Mammary epithelial cell (primary cell): ENCODE measurements at regions not wholly inside any gene's neighbourhood (a gene's known extent, or its start where the extent isn't known, plus 50 kb on each side); places are given as distances from the start of the nearest gene placed in this dataset.

Experiments used
- EZH2 ChIP-seq: IDR thresholded peaks from 2 replicates; pipeline ENCODE4 v1.6.1; 2012; ENCODE audit warnings: low read length, inconsistent platforms, borderline replicate concordance
- TF ChIP-seq, protein P1 (sequence below), 2 donors: IDR thresholded peaks in 1 of 2; conservative IDR thresholded peaks in 1 of 2; 2 replicates each; pipeline ENCODE4 v1.5.1; 2011 to 2012; ENCODE audit warnings: inconsistent platforms in 2 of 2, low read length in 2 of 2, mild to moderate bottlenecking in 2 of 2, control low read depth in 1 of 2, low read depth in 1 of 2; ENCODE audit not compliant: insufficient read depth in 1 of 2; ENCODE audit errors: extremely low read depth in 1 of 2

DNA sequence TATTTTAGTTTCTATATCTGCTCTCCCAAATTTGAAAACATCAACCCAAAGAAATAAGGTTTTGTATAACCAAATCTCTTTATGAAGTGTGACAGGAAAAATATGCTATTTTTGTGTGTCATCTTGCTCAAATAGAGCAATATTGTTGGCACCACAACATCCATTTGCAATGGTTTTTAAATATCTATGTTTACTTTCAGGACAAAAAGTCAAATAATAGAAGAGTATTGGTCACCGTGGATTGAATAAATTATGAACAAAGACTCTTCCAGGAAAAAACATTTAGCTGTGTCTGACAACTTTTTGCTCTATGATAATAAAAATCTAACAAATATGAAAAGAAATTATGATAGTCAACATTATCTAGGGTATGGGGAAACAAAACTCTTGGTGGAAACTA lies 439.2 kb downstream of the BTG1 start:
- TF ChIP-seq, protein P1, sequence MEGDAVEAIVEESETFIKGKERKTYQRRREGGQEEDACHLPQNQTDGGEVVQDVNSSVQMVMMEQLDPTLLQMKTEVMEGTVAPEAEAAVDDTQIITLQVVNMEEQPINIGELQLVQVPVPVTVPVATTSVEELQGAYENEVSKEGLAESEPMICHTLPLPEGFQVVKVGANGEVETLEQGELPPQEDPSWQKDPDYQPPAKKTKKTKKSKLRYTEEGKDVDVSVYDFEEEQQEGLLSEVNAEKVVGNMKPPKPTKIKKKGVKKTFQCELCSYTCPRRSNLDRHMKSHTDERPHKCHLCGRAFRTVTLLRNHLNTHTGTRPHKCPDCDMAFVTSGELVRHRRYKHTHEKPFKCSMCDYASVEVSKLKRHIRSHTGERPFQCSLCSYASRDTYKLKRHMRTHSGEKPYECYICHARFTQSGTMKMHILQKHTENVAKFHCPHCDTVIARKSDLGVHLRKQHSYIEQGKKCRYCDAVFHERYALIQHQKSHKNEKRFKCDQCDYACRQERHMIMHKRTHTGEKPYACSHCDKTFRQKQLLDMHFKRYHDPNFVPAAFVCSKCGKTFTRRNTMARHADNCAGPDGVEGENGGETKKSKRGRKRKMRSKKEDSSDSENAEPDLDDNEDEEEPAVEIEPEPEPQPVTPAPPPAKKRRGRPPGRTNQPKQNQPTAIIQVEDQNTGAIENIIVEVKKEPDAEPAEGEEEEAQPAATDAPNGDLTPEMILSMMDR (conservative IDR thresholded peaks at IDR 0.05 in 1 of 2, IDR thresholded peaks at IDR 0.05 in 1 of 2; ENCODE audit: extremely low read depth in 1 of 2, insufficient read depth in 1 of 2, low read depth in 1 of 2, low read length in 2 of 2), result no peak
- TF ChIP-seq EZH2, result no peak
